ENCODE measurements at regions not wholly inside any gene's neighbourhood (a gene's known extent, or its start where the extent isn't known, plus 50 kb on each side); places are given as distances from the start of the nearest gene placed in this dataset.

DNA sequence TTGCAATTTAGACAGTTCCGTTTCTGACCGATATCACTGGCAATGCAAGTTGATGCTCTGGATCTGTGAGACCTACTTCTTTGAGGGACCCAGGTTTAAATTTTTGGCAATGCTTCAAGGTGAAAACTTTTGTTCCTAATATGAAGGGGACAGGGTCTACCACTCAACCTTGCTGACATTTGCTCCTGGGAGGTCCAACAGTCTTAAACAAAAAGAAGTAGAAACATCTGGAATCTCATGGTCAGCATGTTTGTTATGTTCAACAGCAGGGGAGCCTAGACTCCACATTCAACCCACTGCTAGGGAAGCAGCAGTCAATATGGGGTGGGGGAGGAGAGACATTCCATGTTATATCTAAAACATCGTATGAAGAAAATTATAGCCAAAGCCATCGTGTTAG lies 196.4 kb downstream of the SIM1 start:
- intact Hi-C loops (cut with micrococcal nuclease) = no loop called here
- Histone ChIP-seq H3K4me3 (no peak overlapping the region), H3K27me3 (ENCODE audit: low read depth) (no peaks in the 10 kb centered on the region), H3K9me3 (replicated peaks) (no peaks in the 10 kb centered on the region), H3K4me1 (no peaks in the 10 kb centered on the region), H3K36me3 (no peaks in the 10 kb centered on the region), H3K27ac (replicated peaks) (no peak overlapping the region)
- DNase-seq = no peak
- TF ChIP-seq, protein P1, sequence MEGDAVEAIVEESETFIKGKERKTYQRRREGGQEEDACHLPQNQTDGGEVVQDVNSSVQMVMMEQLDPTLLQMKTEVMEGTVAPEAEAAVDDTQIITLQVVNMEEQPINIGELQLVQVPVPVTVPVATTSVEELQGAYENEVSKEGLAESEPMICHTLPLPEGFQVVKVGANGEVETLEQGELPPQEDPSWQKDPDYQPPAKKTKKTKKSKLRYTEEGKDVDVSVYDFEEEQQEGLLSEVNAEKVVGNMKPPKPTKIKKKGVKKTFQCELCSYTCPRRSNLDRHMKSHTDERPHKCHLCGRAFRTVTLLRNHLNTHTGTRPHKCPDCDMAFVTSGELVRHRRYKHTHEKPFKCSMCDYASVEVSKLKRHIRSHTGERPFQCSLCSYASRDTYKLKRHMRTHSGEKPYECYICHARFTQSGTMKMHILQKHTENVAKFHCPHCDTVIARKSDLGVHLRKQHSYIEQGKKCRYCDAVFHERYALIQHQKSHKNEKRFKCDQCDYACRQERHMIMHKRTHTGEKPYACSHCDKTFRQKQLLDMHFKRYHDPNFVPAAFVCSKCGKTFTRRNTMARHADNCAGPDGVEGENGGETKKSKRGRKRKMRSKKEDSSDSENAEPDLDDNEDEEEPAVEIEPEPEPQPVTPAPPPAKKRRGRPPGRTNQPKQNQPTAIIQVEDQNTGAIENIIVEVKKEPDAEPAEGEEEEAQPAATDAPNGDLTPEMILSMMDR (IDR thresholded peaks at IDR 0.05; ENCODE audit: borderline replicate concordance) = no peak

DNA sequence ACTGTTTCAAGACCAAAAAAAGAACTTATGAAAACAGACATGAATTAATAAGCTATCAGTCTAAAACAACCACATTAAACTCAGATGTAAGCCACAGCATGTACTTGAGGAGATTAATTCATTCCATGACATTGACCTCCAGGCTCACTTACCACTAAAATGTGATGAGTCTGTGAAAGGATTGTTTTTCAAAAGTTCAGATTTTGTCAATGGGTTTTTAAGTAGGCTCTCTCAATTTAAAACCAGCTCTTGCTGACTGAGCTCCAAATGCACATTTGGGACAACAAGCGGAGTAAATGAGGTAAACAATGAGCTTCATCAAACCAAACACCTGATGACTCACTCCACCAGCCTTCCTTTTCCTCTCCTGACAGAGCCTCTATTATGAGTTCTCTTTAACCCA lies 197.0 kb downstream of the SIM1 start:
- intact Hi-C loops (cut with micrococcal nuclease) = no loop called here
- H3K36me3 ChIP-seq = no peaks in the 10 kb centered on the region
- TF ChIP-seq, protein P1 (IDR thresholded peaks at IDR 0.05; ENCODE audit: borderline replicate concordance) = no peak
- no peak for DNase-seq
- no peaks in the 10 kb centered on the region for H3K4me1 ChIP-seq
- no peaks in the 10 kb centered on the region for H3K9me3 ChIP-seq (replicated peaks)
- H3K4me3 ChIP-seq = no peak overlapping the region
- no peaks in the 10 kb centered on the region for H3K27me3 ChIP-seq (ENCODE audit: low read depth)
- no peak overlapping the region for H3K27ac ChIP-seq (replicated peaks)

- TF ChIP-seq, protein P1 (IDR thresholded peaks at IDR 0.05; ENCODE audit: borderline replicate concordance) = no peak
- intact Hi-C loops (cut with micrococcal nuclease) = no loop called here
- no peak overlapping the region for H3K4me3 ChIP-seq
- no peaks in the 10 kb centered on the region for H3K36me3 ChIP-seq
- no peaks in the 10 kb centered on the region for H3K9me3 ChIP-seq (replicated peaks)
- no peaks in the 10 kb centered on the region for H3K4me1 ChIP-seq
- no peaks in the 10 kb centered on the region for H3K27me3 ChIP-seq (ENCODE audit: low read depth)
- no peak overlapping the region for H3K27ac ChIP-seq (replicated peaks)
- DNase-seq = no peak
These were observed 198.0 kb downstream of the SIM1 start for GRCh38 chr6:100266494-100267401.

- H3K4me3 ChIP-seq = no peak overlapping the region
- no peak for DNase-seq
- no peaks in the 10 kb centered on the region for H3K9me3 ChIP-seq (replicated peaks)
- H3K27ac ChIP-seq (replicated peaks) = no peak overlapping the region
- TF ChIP-seq, protein P1 (IDR thresholded peaks at IDR 0.05; ENCODE audit: borderline replicate concordance) = no peak
- H3K4me1 ChIP-seq = no peaks in the 10 kb centered on the region
- intact Hi-C loops (cut with micrococcal nuclease) = no loop called here
- no peaks in the 10 kb centered on the region for H3K36me3 ChIP-seq
- H3K27me3 ChIP-seq (ENCODE audit: low read depth) = no peaks in the 10 kb centered on the region
These were observed 202.6 kb downstream of the SIM1 start for GRCh38 chr6:100262086-100262485.

DNA sequence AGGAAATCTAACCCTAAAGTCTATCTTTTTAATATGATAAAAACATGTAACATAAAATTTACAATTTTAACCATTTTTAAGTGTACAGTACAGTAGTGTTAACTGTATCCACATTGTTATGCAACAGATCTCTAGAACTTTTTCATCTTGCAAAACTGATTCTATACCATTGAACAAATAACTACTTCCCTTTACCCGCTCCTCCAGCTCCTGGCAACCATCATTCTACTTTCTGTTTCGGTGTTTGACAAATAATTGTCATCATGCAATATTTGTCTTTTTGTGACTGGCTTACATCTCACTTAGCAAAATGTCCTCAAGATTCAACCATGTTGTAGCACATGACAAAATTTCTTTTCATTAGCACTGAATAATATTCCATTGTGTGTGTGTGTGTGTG lies 203.2 kb downstream of the SIM1 start:
- H3K36me3 ChIP-seq = no peaks in the 10 kb centered on the region
- no peak overlapping the region for H3K27ac ChIP-seq (replicated peaks)
- no peaks in the 10 kb centered on the region for H3K27me3 ChIP-seq (ENCODE audit: low read depth)
- no peaks in the 10 kb centered on the region for H3K9me3 ChIP-seq (replicated peaks)
- TF ChIP-seq, protein P1 (IDR thresholded peaks at IDR 0.05; ENCODE audit: borderline replicate concordance) = no peak
- no peak for DNase-seq
- intact Hi-C loops (cut with micrococcal nuclease) = no loop called here
- no peak overlapping the region for H3K4me3 ChIP-seq
- no peaks in the 10 kb centered on the region for H3K4me1 ChIP-seq
